ENCODE measurements at regions not wholly inside any gene's neighbourhood (a gene's known extent, or its start where the extent isn't known, plus 50 kb on each side); places are given as distances from the start of the nearest gene placed in this dataset.

DNA sequence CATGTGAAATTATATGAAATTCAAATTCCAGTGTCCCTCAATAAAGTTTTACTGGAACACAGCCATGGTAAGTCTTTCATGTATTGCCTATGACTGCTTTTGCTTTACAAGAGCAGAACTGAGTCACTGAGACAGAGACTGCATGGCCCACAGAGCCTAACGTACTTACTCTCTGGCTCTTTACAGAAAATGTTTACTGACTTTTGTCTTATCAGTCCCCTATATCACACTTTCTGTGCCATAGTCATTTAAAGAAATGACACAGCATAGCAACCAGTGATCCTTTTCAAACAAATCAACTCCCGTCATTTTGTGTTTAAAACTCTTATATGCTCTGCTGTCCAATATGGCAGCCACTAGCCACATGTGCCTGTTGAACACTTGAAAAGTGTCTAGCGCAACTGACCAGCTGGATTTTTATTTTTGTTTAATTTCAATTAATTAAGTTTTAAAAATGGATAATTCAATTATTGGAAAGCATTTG lies 129.7 kb upstream of the CDIN1 start:
- POLR2A ChIA-PET, result no interaction called here
- WGBS (ENCODE audit: insufficient coverage, insufficient replicate concordance, low lambda C conversion rate, missing lambda C conversion rate), result 36% methylated on average over 3 of the region's 3 CpGs
- SMC1A ChIA-PET (ENCODE audit: uncharacterized antibody, unreplicated experiment), result interaction anchor here (0.8 kb wide), 1 partner anchor 8 kb away, joined by 3 read pairs; no protein-coding TSS in a partner anchor
- DNase-seq (ENCODE audit: low read depth, low spot score) (no peak), ATAC-seq (no peak), FAIRE-seq (no peak)
- intact Hi-C loops (cut with micrococcal nuclease; ENCODE audit: unreplicated experiment) (no loop called here), in situ Hi-C loops (cut with MboI) (no loop called here)
- H3K9ac ChIP-seq (ENCODE audit: control insufficient read depth, insufficient read depth, low read length), result no peak overlapping the region
- H3K4me3 ChIP-seq, result no peak overlapping the region
- no peaks in the 10 kb centered on the region for H4K20me1 ChIP-seq (ENCODE audit: control insufficient read depth, insufficient read depth)
- H3K36me3 ChIP-seq (ENCODE audit: control insufficient read depth in 2 of 2, insufficient read depth in 2 of 2, low read length in 1 of 2), result no peaks in the 10 kb centered on the region
- H3K79me2 ChIP-seq (ENCODE audit: control insufficient read depth, insufficient read depth, low read length), result no peaks in the 10 kb centered on the region
- no peak overlapping the region for H2AFZ ChIP-seq (ENCODE audit: control insufficient read depth, low read depth, low read length)
- CTCF ChIA-PET, result no interaction called here
- H3K4me2 ChIP-seq (ENCODE audit: control insufficient read depth, insufficient read depth), result no peak overlapping the region
- BruUV-seq (replicated peaks), result no TSS peak
- H3K27me3 ChIP-seq (replicated peaks in 1 of 2; ENCODE audit: control insufficient read depth in 2 of 2, insufficient read depth in 2 of 2, low read length in 1 of 2), result no peaks in the 10 kb centered on the region
- no peak overlapping the region for H3K27ac ChIP-seq (ENCODE audit: control insufficient read depth, insufficient read depth)
- H3K9me3 ChIP-seq (replicated peaks; ENCODE audit: control insufficient read depth, insufficient read depth, low read length), result no peaks in the 10 kb centered on the region
- H3K4me1 ChIP-seq (ENCODE audit: control insufficient read depth, insufficient read depth, low read length), result no peaks in the 10 kb centered on the region
- RAD21 ChIA-PET (ENCODE audit: unreplicated experiment), result no interaction called here
- TF ChIP-seq, protein P1, sequence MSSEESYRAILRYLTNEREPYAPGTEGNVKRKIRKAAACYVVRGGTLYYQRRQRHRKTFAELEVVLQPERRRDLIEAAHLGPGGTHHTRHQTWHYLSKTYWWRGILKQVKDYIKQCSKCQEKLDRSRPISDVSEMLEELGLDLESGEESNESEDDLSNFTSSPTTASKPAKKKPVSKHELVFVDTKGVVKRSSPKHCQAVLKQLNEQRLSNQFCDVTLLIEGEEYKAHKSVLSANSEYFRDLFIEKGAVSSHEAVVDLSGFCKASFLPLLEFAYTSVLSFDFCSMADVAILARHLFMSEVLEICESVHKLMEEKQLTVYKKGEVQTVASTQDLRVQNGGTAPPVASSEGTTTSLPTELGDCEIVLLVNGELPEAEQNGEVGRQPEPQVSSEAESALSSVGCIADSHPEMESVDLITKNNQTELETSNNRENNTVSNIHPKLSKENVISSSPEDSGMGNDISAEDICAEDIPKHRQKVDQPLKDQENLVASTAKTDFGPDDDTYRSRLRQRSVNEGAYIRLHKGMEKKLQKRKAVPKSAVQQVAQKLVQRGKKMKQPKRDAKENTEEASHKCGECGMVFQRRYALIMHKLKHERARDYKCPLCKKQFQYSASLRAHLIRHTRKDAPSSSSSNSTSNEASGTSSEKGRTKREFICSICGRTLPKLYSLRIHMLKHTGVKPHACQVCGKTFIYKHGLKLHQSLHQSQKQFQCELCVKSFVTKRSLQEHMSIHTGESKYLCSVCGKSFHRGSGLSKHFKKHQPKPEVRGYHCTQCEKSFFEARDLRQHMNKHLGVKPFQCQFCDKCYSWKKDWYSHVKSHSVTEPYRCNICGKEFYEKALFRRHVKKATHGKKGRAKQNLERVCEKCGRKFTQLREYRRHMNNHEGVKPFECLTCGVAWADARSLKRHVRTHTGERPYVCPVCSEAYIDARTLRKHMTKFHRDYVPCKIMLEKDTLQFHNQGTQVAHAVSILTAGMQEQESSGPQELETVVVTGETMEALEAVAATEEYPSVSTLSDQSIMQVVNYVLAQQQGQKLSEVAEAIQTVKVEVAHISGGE (CRISPR knock-in tag; IDR thresholded peaks at IDR 0.05), result no peak
- no peak for TF ChIP-seq EP300 (IDR thresholded peaks at IDR 0.05; ENCODE audit: borderline replicate concordance in 1 of 2, control insufficient read depth in 1 of 2, low read depth in 2 of 2, low read length in 2 of 2)
- TF ChIP-seq, protein P2, sequence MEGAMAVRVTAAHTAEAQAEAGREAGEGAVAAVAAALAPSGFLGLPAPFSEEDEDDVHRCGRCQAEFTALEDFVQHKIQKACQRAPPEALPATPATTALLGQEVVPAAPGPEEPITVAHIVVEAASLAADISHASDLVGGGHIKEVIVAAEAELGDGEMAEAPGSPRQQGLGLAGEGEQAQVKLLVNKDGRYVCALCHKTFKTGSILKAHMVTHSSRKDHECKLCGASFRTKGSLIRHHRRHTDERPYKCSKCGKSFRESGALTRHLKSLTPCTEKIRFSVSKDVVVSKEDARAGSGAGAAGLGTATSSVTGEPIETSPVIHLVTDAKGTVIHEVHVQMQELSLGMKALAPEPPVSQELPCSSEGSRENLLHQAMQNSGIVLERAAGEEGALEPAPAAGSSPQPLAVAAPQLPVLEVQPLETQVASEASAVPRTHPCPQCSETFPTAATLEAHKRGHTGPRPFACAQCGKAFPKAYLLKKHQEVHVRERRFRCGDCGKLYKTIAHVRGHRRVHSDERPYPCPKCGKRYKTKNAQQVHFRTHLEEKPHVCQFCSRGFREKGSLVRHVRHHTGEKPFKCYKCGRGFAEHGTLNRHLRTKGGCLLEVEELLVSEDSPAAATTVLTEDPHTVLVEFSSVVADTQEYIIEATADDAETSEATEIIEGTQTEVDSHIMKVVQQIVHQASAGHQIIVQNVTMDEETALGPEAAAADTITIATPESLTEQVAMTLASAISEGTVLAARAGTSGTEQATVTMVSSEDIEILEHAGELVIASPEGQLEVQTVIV (IDR thresholded peaks at IDR 0.05; ENCODE audit: borderline replicate concordance, partially characterized antibody), result no peak
- TF ChIP-seq, protein P3, sequence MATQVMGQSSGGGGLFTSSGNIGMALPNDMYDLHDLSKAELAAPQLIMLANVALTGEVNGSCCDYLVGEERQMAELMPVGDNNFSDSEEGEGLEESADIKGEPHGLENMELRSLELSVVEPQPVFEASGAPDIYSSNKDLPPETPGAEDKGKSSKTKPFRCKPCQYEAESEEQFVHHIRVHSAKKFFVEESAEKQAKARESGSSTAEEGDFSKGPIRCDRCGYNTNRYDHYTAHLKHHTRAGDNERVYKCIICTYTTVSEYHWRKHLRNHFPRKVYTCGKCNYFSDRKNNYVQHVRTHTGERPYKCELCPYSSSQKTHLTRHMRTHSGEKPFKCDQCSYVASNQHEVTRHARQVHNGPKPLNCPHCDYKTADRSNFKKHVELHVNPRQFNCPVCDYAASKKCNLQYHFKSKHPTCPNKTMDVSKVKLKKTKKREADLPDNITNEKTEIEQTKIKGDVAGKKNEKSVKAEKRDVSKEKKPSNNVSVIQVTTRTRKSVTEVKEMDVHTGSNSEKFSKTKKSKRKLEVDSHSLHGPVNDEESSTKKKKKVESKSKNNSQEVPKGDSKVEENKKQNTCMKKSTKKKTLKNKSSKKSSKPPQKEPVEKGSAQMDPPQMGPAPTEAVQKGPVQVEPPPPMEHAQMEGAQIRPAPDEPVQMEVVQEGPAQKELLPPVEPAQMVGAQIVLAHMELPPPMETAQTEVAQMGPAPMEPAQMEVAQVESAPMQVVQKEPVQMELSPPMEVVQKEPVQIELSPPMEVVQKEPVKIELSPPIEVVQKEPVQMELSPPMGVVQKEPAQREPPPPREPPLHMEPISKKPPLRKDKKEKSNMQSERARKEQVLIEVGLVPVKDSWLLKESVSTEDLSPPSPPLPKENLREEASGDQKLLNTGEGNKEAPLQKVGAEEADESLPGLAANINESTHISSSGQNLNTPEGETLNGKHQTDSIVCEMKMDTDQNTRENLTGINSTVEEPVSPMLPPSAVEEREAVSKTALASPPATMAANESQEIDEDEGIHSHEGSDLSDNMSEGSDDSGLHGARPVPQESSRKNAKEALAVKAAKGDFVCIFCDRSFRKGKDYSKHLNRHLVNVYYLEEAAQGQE (IDR thresholded peaks at IDR 0.05; ENCODE audit: low read depth, low read length), result no peak
- TF ChIP-seq, protein P4, sequence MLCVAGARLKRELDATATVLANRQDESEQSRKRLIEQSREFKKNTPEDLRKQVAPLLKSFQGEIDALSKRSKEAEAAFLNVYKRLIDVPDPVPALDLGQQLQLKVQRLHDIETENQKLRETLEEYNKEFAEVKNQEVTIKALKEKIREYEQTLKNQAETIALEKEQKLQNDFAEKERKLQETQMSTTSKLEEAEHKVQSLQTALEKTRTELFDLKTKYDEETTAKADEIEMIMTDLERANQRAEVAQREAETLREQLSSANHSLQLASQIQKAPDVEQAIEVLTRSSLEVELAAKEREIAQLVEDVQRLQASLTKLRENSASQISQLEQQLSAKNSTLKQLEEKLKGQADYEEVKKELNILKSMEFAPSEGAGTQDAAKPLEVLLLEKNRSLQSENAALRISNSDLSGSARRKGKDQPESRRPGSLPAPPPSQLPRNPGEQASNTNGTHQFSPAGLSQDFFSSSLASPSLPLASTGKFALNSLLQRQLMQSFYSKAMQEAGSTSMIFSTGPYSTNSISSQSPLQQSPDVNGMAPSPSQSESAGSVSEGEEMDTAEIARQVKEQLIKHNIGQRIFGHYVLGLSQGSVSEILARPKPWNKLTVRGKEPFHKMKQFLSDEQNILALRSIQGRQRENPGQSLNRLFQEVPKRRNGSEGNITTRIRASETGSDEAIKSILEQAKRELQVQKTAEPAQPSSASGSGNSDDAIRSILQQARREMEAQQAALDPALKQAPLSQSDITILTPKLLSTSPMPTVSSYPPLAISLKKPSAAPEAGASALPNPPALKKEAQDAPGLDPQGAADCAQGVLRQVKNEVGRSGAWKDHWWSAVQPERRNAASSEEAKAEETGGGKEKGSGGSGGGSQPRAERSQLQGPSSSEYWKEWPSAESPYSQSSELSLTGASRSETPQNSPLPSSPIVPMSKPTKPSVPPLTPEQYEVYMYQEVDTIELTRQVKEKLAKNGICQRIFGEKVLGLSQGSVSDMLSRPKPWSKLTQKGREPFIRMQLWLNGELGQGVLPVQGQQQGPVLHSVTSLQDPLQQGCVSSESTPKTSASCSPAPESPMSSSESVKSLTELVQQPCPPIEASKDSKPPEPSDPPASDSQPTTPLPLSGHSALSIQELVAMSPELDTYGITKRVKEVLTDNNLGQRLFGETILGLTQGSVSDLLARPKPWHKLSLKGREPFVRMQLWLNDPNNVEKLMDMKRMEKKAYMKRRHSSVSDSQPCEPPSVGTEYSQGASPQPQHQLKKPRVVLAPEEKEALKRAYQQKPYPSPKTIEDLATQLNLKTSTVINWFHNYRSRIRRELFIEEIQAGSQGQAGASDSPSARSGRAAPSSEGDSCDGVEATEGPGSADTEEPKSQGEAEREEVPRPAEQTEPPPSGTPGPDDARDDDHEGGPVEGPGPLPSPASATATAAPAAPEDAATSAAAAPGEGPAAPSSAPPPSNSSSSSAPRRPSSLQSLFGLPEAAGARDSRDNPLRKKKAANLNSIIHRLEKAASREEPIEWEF (IDR thresholded peaks at IDR 0.05; ENCODE audit: insufficient replicate concordance, low read depth, low read length), result no peak
- TF ChIP-seq DPF2 (IDR thresholded peaks at IDR 0.05), result no peak
- no peak for TF ChIP-seq NR2C1 (IDR thresholded peaks at IDR 0.05)

Measured in GM12878 (cell line).